ENCODE measurements at regions not wholly inside any gene's neighbourhood (a gene's known extent, or its start where the extent isn't known, plus 50 kb on each side); places are given as distances from the start of the nearest gene placed in this dataset.

DNA sequence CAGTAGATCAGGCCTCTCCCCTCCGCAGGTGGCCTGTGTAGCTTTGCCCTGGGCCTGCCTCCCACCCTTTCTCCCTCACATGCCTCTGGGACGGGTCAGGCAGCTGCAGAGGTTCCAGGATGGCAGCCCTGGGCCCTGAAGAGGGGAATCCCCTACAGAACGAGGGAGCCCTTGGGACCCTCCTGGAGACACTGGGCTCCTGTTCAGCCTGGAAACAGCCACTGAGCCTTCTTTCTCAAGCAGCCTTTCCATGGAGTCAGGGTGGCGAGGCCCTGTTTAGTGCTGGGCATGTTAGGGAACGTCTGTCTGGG, 720.9 kb downstream of the BRD1 start:
- TF ChIP-seq CTCF (IDR thresholded peaks at IDR 0.05; ENCODE audit: insufficient read depth, missing control alignments): no peak
- DNase-seq (ENCODE audit: insufficient read length, low spot score) (no peak), FAIRE-seq (no peak)

- no peak for FAIRE-seq
- TF ChIP-seq CTCF (IDR thresholded peaks at IDR 0.05; ENCODE audit: insufficient read depth, missing control alignments): no peak
- no peak for DNase-seq (ENCODE audit: insufficient read length, low spot score)
Observed at GRCh38 chr22:49106096-49106841, 721.4 kb downstream of the BRD1 start.

DNA sequence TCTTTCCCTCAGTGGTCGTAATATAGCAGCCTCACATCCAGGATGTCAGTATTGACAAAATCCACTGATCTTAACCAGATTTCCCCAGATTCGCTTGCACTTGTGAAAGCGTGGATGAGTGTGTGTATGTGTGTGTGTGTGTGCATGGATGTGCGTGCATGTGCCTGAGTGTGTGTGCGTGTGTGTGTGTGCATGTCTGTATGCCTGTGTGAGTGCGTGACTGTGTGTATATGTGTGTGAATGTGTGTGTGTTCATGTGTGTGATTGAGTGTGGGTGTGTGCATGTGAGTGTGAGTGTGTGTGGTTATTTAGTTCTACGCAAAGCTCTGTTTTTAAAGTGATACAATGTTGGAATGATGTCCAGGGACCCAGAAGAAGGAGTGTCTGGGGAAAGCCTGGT, 723.2 kb downstream of the BRD1 start:
- no peak for FAIRE-seq
- no peak for TF ChIP-seq CTCF (IDR thresholded peaks at IDR 0.05; ENCODE audit: insufficient read depth, missing control alignments)
- DNase-seq (ENCODE audit: insufficient read length, low spot score): no peak

- no peak for TF ChIP-seq CTCF (IDR thresholded peaks at IDR 0.05; ENCODE audit: insufficient read depth, missing control alignments)
- FAIRE-seq (no peak), DNase-seq (ENCODE audit: insufficient read length, low spot score) (no peak)
Observed at GRCh38 chr22:49103314-49104059, 724.2 kb downstream of the BRD1 start.

- DNase-seq (ENCODE audit: insufficient read length, low spot score) (no peak), FAIRE-seq (no peak)
- no peak for TF ChIP-seq CTCF (IDR thresholded peaks at IDR 0.05; ENCODE audit: insufficient read depth, missing control alignments)
Observed at GRCh38 chr22:49102367-49102766, 725.3 kb downstream of the BRD1 start.

GRCh38 chr22:49101873-49102272, 725.8 kb downstream of the BRD1 start:
- DNase-seq (ENCODE audit: insufficient read length, low spot score) (no peak), FAIRE-seq (no peak)
- TF ChIP-seq CTCF (IDR thresholded peaks at IDR 0.05; ENCODE audit: insufficient read depth, missing control alignments): no peak

DNA sequence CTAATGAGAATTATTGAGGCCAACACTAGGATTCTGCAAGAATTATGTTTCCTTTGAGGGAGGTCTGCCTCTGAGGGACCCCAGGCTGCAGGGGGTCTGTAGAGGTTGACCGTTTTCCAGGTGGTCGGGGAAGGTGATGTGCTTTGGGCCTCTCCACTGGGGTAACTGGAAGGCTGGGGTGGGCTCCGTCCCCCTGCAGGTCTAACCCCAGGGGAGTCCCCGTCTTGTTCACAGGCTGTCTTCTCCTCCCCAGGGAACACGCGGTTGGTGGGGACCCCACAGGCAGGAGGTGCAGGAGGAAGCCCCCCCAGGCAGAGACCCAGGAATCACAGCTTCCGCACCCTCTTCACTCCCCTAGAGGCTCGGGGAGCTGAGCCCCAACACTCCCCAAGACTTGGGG, 726.4 kb downstream of the BRD1 start:
- FAIRE-seq (no peak), DNase-seq (ENCODE audit: insufficient read length, low spot score) (no peak)
- TF ChIP-seq CTCF (IDR thresholded peaks at IDR 0.05; ENCODE audit: insufficient read depth, missing control alignments): no peak

Data from D721Med (cell line).